ENCODE measurements at regions not wholly inside any gene's neighbourhood (a gene's known extent, or its start where the extent isn't known, plus 50 kb on each side); places are given as distances from the start of the nearest gene placed in this dataset.

- TF ChIP-seq CTCF (IDR thresholded peaks at IDR 0.05; ENCODE audit: extremely low read depth in 1 of 2, insufficient read depth in 1 of 2, low read depth in 1 of 2, low read length in 2 of 2) = no peak
- no peak for TF ChIP-seq POLR2A (IDR thresholded peaks at IDR 0.05; ENCODE audit: low read depth, low read length)
- no peak for TF ChIP-seq EZH2 (IDR thresholded peaks at IDR 0.05; ENCODE audit: borderline replicate concordance, low read depth, low read length, severe bottlenecking)
- no peak for TF ChIP-seq POLR2AphosphoS5 (IDR thresholded peaks at IDR 0.05; ENCODE audit: insufficient read depth, low read depth, low read length)
- no peak for TF ChIP-seq FOS (IDR thresholded peaks at IDR 0.05; ENCODE audit: borderline replicate concordance, insufficient read depth, low read length)
- TF ChIP-seq GATA2 (IDR thresholded peaks at IDR 0.05; ENCODE audit: insufficient read depth, insufficient read length, low read depth, low read length) = no peak
- TF ChIP-seq MAX (IDR thresholded peaks at IDR 0.05; ENCODE audit: insufficient read depth, insufficient read length) = no peak
- TF ChIP-seq JUN (IDR thresholded peaks at IDR 0.05; ENCODE audit: borderline replicate concordance, insufficient read depth, insufficient read length, low read depth) = no peak
- TF ChIP-seq MYC (IDR thresholded peaks at IDR 0.05; ENCODE audit: low read depth, low read length) = no peak
Measured at GRCh38 chr20:47418069-47418757, 61.7 kb upstream of the ZMYND8 start.

All from endothelial cell of umbilical vein (primary cell).